ENCODE measurements at regions not wholly inside any gene's neighbourhood (a gene's known extent, or its start where the extent isn't known, plus 50 kb on each side); places are given as distances from the start of the nearest gene placed in this dataset.

DNA sequence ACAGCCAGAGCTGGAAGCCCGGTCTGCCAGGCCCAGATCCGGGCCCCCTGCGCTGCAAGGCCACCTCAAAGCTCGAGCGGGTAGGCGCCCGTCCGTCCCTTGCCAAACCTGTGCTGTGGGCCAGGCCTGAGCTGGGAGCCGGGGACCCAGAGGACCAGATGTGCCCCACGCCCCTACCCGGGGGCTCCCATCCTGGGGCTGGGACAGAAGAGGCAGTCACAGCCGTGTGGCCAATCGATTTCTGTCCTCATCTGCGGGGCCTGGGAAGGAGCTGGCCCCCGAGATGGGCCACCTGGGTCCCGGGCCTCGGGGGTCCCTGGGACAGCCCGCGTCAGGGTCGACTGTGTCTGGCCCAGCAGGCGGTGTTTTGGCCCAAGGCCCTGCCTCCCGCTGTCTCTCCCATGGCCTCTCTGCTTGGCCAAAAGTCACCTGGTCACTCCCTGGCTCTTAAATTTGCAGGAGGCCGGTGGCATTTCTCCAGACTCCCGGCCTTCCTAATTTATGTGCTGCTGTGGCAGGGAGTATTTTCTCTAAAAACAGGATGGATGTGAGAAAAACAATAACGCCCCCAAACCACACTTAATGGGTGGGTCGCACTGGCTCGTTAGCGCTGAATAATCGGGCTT is 63.8 kb downstream of the UNCX start:
- in situ Hi-C loops (cut with HindIII; ENCODE audit: low sequenced_read_pairs) = no loop called here
- no peak for DNase-seq (ENCODE audit: low read depth)
- no peak overlapping the region for H3K4me3 ChIP-seq (ENCODE audit: low read depth, low read length)
- TF ChIP-seq, protein P1, sequence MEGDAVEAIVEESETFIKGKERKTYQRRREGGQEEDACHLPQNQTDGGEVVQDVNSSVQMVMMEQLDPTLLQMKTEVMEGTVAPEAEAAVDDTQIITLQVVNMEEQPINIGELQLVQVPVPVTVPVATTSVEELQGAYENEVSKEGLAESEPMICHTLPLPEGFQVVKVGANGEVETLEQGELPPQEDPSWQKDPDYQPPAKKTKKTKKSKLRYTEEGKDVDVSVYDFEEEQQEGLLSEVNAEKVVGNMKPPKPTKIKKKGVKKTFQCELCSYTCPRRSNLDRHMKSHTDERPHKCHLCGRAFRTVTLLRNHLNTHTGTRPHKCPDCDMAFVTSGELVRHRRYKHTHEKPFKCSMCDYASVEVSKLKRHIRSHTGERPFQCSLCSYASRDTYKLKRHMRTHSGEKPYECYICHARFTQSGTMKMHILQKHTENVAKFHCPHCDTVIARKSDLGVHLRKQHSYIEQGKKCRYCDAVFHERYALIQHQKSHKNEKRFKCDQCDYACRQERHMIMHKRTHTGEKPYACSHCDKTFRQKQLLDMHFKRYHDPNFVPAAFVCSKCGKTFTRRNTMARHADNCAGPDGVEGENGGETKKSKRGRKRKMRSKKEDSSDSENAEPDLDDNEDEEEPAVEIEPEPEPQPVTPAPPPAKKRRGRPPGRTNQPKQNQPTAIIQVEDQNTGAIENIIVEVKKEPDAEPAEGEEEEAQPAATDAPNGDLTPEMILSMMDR (IDR thresholded peaks at IDR 0.05; ENCODE audit: low read depth, low read length, missing control alignments) = no peak

DNA sequence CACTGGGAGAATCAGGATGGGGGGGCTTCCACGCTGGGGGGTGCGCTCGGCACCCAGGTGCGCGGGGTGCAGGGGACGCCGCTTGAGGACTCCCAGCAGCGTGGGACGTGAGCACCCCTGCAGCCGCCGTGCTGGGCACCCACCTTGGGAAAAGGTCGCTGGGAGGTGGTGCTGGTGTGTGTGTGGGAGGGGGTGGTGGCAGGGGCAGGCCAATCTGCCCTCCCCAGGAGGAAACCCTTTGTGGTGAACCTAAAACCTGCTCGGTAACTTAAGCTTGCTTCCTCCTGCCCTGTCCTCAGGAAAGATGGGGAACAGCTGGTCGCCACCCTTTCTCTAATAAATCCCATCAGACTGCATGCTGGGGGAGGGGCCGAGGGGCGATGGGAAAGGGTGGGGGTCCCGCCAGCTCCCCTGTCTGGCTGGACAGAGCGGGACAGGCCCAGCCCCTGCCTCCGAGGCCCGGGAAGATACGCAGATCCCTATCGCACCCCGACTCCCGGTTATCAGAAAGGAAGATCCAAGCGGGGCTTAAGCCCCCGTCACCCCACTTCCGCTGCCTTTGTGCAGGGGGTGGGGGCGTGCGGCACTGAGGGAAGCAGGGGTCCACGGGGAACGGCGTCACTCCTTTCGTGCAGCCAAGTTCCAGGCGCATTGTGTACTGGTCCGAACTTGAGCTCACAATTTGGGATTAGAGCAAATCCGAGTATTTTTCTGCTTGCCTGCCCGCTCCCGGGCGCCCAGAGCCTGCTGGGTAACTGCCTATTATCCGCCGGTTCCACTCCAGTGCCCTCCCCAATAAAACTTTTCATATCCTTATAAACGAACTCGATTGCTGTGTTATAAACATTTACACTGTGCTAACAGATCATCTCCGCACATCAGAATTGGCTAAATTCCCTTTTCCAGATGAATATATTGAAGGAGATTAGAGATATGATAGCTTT is 64.6 kb downstream of the UNCX start:
- in situ Hi-C loops (cut with HindIII; ENCODE audit: low sequenced_read_pairs) = no loop called here

DNA sequence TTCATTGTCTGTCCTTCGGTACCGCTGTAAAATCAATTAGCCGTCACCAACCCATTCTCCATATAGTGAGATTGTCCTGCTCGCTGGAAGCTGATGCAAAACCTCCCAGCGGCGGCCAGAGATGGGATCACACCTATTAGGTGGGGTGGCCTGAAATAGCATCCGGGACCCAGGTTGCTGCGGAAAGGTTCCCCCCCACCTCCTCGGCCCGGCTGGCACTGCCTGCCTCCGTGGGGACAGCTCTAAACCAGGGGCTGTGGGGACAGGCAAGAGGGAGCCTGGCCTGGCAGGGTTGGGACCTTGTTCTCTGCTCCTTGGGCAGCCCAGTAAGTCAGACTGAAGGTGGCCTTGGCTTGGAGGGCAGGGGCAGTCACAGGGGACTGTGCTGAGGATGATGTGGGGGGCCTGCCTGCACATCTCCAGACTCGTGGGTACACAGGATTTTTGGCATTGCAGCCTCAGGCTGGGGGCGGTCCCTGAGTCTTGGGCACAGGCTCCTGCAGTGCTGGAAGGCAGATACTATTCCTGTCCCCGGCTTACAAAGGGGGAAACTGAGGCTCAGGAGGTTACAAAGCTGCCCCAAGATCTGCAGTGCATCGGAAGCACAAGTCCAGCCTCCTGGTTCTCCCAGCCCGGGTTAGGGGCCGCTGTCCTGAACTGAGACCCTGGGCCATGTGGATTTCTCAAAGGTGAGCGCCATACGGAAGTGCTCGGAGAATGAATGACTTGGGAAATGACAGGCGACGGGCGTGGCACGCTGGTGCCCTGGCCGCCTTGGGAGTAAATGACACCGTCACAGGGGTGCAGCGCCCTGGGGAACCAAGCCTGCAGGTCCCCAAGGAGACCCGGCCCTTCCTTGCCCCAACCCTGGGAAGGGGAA is 65.6 kb downstream of the UNCX start:
- no peak overlapping the region for H3K4me3 ChIP-seq (ENCODE audit: low read depth, low read length)
- TF ChIP-seq, protein P1 (IDR thresholded peaks at IDR 0.05; ENCODE audit: low read depth, low read length, missing control alignments) = no peak
- no peak for DNase-seq (ENCODE audit: low read depth)
- in situ Hi-C loops (cut with HindIII; ENCODE audit: low sequenced_read_pairs) = no loop called here

More for the DNA sequence above, 64.6 kb downstream of the UNCX start:
- DNase-seq (ENCODE audit: low read depth) = no peak
- TF ChIP-seq, protein P1 (IDR thresholded peaks at IDR 0.05; ENCODE audit: low read depth, low read length, missing control alignments) = no peak
- no peak overlapping the region for H3K4me3 ChIP-seq (ENCODE audit: low read depth, low read length)

DNA sequence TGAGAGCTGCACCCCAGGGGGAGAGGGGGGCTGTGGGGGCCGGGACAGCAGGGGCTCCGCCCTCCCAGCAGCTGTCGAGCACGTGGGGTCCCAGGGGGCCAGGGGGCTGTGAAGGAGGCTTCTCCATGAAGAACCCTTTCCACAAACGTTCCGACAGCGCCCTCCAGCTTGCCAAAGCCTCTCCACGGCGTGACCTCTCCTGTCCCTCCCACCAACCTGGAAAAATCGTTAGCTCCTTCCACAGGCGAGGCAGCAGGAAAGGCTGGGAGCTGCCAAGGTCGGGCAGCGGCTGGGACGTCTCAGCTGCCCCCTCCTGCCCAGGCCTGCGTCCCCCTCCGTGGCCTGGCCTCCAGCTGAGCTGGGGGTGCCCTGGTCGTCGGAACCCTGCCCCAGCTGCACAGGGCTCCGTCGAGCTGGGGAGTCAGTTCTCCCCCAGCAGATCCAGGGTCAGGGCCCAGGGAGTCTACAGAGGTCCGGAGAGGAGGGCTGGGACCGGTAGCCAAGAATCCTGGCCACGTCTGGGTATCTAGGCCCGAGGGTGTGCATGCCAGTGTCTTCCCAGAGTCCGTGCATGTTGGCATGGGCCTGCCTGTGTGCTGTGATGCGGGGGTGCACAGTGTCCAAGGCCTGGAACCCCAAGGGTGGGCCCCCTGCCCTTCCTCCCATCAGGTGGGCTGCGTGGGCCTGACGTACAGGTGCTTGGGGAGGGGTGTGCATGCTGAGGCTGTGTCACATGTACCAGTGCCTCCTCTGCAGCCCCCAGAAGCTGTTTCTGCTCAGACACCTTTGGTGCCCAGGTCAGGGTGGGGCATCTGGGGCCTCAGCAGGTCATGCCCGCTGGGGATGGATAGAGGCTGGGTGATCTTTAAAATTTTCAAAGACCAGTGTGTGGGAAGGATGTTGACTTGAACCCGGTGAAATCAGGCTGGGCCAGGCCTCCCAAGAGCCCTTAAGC is 66.5 kb downstream of the UNCX start:
- in situ Hi-C loops (cut with HindIII; ENCODE audit: low sequenced_read_pairs) = no loop called here
- no peak for DNase-seq (ENCODE audit: low read depth)
- TF ChIP-seq, protein P1 (IDR thresholded peaks at IDR 0.05; ENCODE audit: low read depth, low read length, missing control alignments) = no peak
- H3K4me3 ChIP-seq (ENCODE audit: low read depth, low read length) = no peak overlapping the region

DNA sequence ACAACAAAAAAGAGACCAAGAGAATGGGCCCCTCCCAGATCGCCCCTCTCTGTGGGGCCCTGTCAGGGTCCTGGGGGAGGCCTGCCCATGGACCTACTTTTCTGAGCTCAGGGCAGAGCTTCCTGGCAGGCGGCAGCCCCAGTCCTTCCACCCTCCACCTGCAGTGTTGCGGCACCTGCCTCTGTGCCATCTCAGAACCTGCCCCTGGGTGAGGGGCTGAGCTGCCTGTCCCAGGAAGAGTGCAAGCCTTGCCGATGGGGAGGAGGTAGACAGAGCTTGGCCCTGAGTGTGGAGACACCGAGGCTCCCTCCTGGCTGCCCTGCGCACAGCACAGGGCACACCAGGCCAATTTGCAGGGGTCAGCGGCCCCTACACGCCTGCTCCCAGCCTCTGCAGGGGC is 67.5 kb downstream of the UNCX start:
- TF ChIP-seq, protein P1 (IDR thresholded peaks at IDR 0.05; ENCODE audit: low read depth, low read length, missing control alignments) = no peak
- in situ Hi-C loops (cut with HindIII; ENCODE audit: low sequenced_read_pairs) = no loop called here
- no peak for DNase-seq (ENCODE audit: low read depth)
- no peak overlapping the region for H3K4me3 ChIP-seq (ENCODE audit: low read depth, low read length)
